IMR-90 (cell line): ENCODE measurements at regions not wholly inside any gene's neighbourhood (a gene's known extent, or its start where the extent isn't known, plus 50 kb on each side); places are given as distances from the start of the nearest gene placed in this dataset.

Experiments used
- ATAC-seq: fragments of 200-7000 bp; cut with Tn5 transposase; 2 replicates; pipeline ENCODE4 v1.9.1; 2020; ENCODE audit warnings: low read depth, mild to moderate bottlenecking, moderate library complexity
- BruUV-seq: library from RNA; stranded (reverse); fragments of 400-500 nt; replicated peaks from 2 replicates; lab custom pipeline; 2021; lab: Mats Ljungman, UMichigan
- CTCF ChIA-PET: fragments of 300-600 bp; formaldehyde crosslinking; extraction: SDS; loops from one replicate; lab custom pipeline; 2021; ENCODE audit warnings: antibody characterized with exemption; lab: Yijun Ruan, JAX
- POLR2A ChIA-PET: fragments of 300-600 bp; sonication (Branson Sonifier 250); formaldehyde crosslinking; loops from one replicate; lab custom pipeline; 2022; ENCODE audit warnings: antibody characterized with exemption; ENCODE audit not compliant: unreplicated experiment; lab: Charles Lee
- DNase-seq: peaks from one replicate; pipeline ENCODE4 v3.0.0; 2013
- H2AFZ ChIP-seq: replicated peaks from 2 replicates; pipeline ENCODE3; 2013; ENCODE audit warnings: low read length, mild to moderate bottlenecking; ENCODE audit not compliant: poor library complexity
- H2AK5ac ChIP-seq: 2 replicates; pipeline ENCODE4 v1.6.1; 2013; ENCODE audit warnings: low read depth, low read length, inconsistent platforms
- H2AK9ac ChIP-seq: replicated peaks from 2 replicates; pipeline ENCODE3; 2013; ENCODE audit warnings: mild to moderate bottlenecking, low read depth, low read length, moderate library complexity; ENCODE audit not compliant: poor library complexity
- H2BK120ac ChIP-seq: 2 replicates; pipeline ENCODE4 v1.6.1; 2013; ENCODE audit warnings: low read depth, low read length, inconsistent platforms
- H2BK15ac ChIP-seq: 3 replicates; pipeline ENCODE4 v1.6.1; 2013; ENCODE audit warnings: low read depth, low read length, inconsistent platforms
- H2BK20ac ChIP-seq: 2 replicates; pipeline ENCODE4 v1.6.1; 2013; ENCODE audit warnings: low read depth, mild to moderate bottlenecking, inconsistent platforms, low read length, moderate library complexity
- H2BK5ac ChIP-seq: 2 replicates; pipeline ENCODE4 v1.6.1; 2013; ENCODE audit warnings: mild to moderate bottlenecking, low read depth, low read length, inconsistent platforms; ENCODE audit not compliant: poor library complexity, severe bottlenecking
- H3K14ac ChIP-seq: replicated peaks from 2 replicates; pipeline ENCODE4 v1.6.1; 2013; ENCODE audit warnings: low read depth, low read length, inconsistent platforms
- H3K18ac ChIP-seq: 2 replicates; pipeline ENCODE4 v1.6.1; 2013; ENCODE audit warnings: low read depth, low read length, control low read depth
- H3K23ac ChIP-seq: 2 replicates; pipeline ENCODE4 v1.6.1; 2013; ENCODE audit warnings: low read depth, low read length, inconsistent platforms
- H3K27ac ChIP-seq: 2 replicates; pipeline ENCODE4 v1.5.1; 2013; ENCODE audit warnings: mild to moderate bottlenecking, control low read depth, low read length; ENCODE audit not compliant: insufficient read depth
- H3K27me3 ChIP-seq: 2 replicates; pipeline ENCODE4 v1.6.1; 2013; ENCODE audit warnings: low read length; ENCODE audit not compliant: control insufficient read depth, insufficient read depth
- H3K36me3 ChIP-seq: 2 replicates; pipeline ENCODE4 v1.6.1; 2013; ENCODE audit warnings: low read length, mixed read lengths; ENCODE audit not compliant: control insufficient read depth, insufficient read depth
- H3K4ac ChIP-seq: 2 replicates; pipeline ENCODE4 v1.6.1; 2013; ENCODE audit warnings: low read depth, low read length, inconsistent platforms
- H3K4me1 ChIP-seq: 2 replicates; pipeline ENCODE4 v1.6.1; 2013; ENCODE audit warnings: low read length, mixed read lengths; ENCODE audit not compliant: control insufficient read depth, insufficient read depth
- H3K4me2 ChIP-seq: 2 replicates; pipeline ENCODE4 v1.6.1; 2013; ENCODE audit warnings: low read depth, mild to moderate bottlenecking, control low read depth, low read length, moderate library complexity
- H3K4me3 ChIP-seq: 2 replicates; pipeline ENCODE4 v1.5.1; 2013; ENCODE audit warnings: low read depth, mild to moderate bottlenecking, control low read depth, low read length, moderate library complexity; ENCODE audit not compliant: insufficient read depth
- H3K56ac ChIP-seq: 2 replicates; pipeline ENCODE4 v1.6.1; 2013; ENCODE audit warnings: low read length, inconsistent platforms; ENCODE audit not compliant: insufficient read depth; ENCODE audit errors: extremely low read depth
- H3K79me1 ChIP-seq, 2 experiments: 2 replicates each; pipeline ENCODE4 v1.6.1; 2013; ENCODE audit warnings: low read length in 2 of 2, inconsistent platforms in 1 of 2, low read depth in 1 of 2
- H3K9ac ChIP-seq: 2 replicates; pipeline ENCODE4 v1.6.1; 2013; ENCODE audit warnings: low read depth, low read length, control low read depth
- H3K9me1 ChIP-seq: 2 replicates; pipeline ENCODE4 v1.6.1; 2013; ENCODE audit warnings: low read length, inconsistent platforms; ENCODE audit not compliant: insufficient read depth
- H3K9me3 ChIP-seq: 2 replicates; pipeline ENCODE4 v1.6.1; 2013; ENCODE audit warnings: low read length; ENCODE audit not compliant: control insufficient read depth, insufficient read depth
- H4K20me1 ChIP-seq: 2 replicates; pipeline ENCODE4 v1.6.1; 2013; ENCODE audit warnings: low read length, inconsistent platforms; ENCODE audit not compliant: insufficient read depth
- H4K5ac ChIP-seq: 2 replicates; pipeline ENCODE4 v1.6.1; 2013; ENCODE audit warnings: mild to moderate bottlenecking, low read depth, low read length, control low read depth
- H4K8ac ChIP-seq, 2 experiments: 2 replicates each; pipeline ENCODE4 v1.6.1; 2013; ENCODE audit warnings: low read depth in 2 of 2, low read length in 2 of 2, control low read depth in 1 of 2, inconsistent platforms in 1 of 2
- H4K91ac ChIP-seq: 2 replicates; pipeline ENCODE4 v1.6.1; 2013; ENCODE audit warnings: low read depth, low read length, inconsistent platforms; ENCODE audit not compliant: insufficient read depth
- CEBPB ChIP-seq: IDR thresholded peaks from 2 replicates; pipeline ENCODE4 v1.6.1; 2012; ENCODE audit warnings: low read depth, low read length, improper control_type of control experiment
- ELK1 ChIP-seq: fragments of 150-350 bp; IDR thresholded peaks from 2 replicates; pipeline ENCODE4 v1.6.1; 2016; ENCODE audit warnings: low read depth, mild to moderate bottlenecking, low read length, moderate library complexity, borderline replicate concordance
- FOS ChIP-seq: fragments of 150-350 bp; IDR thresholded peaks from 2 replicates; pipeline ENCODE4 v1.6.1; 2016; ENCODE audit warnings: low read depth, low read length
- MAFK ChIP-seq: IDR thresholded peaks from 2 replicates; pipeline ENCODE4 v1.6.1; 2012; ENCODE audit warnings: low read depth, low read length, improper control_type of control experiment
- MAZ ChIP-seq: IDR thresholded peaks from 2 replicates; pipeline ENCODE4 v1.6.1; 2012; ENCODE audit warnings: low read depth, mild to moderate bottlenecking, low read length, improper control_type of control experiment, moderate library complexity, borderline replicate concordance
- MXI1 ChIP-seq: IDR thresholded peaks from 2 replicates; pipeline ENCODE4 v1.6.1; 2012; ENCODE audit warnings: low read depth, mild to moderate bottlenecking, low read length, moderate library complexity, borderline replicate concordance
- NFE2L2 ChIP-seq: fragments of 150-350 bp; IDR thresholded peaks from 2 replicates; pipeline ENCODE4 v1.6.1; 2016; ENCODE audit warnings: low read depth, mild to moderate bottlenecking, low read length
- POLR2A ChIP-seq: IDR thresholded peaks from 2 replicates; pipeline ENCODE4 v1.6.1; 2012; ENCODE audit warnings: mild to moderate bottlenecking, low read depth, low read length
- RCOR1 ChIP-seq: IDR thresholded peaks from 2 replicates; pipeline ENCODE4 v1.6.1; 2012; ENCODE audit warnings: mild to moderate bottlenecking, low read length, improper control_type of control experiment; ENCODE audit not compliant: insufficient replicate concordance
- RFX5 ChIP-seq: IDR thresholded peaks from 2 replicates; pipeline ENCODE4 v1.8.0; 2012; ENCODE audit warnings: low read depth, mild to moderate bottlenecking, low read length, moderate library complexity
- SMC3 ChIP-seq: fragments of 150-350 bp; IDR thresholded peaks from 2 replicates; pipeline ENCODE4 v1.6.1; 2016; ENCODE audit warnings: low read depth, mild to moderate bottlenecking, antibody characterized with exemption, low read length, moderate library complexity
- USF2 ChIP-seq: fragments of 150-350 bp; IDR thresholded peaks from 2 replicates; pipeline ENCODE4 v1.6.1; 2017; ENCODE audit warnings: mild to moderate bottlenecking, antibody characterized with exemption, low read length, low read depth
- WGBS, 2 experiments: methylation state at CpG; one replicate each; pipeline versions ENCODE4 v1.1.5 to v1.1.7; 2013; ENCODE audit warnings: missing lambda C conversion rate in 2 of 2; ENCODE audit not compliant: insufficient read length in 1 of 2; ENCODE audit errors: extremely low coverage in 2 of 2; 5-methylcytosine and 5-hydroxymethylcytosine counted together
- dilution Hi-C: fragments of 300-500 bp; cut with HindIII; formaldehyde crosslinking; loops from one replicate; pipeline ENCODE4 v1.14.3; 2018; ENCODE audit warnings: low sequenced_read_pairs; ENCODE audit not compliant: unreplicated experiment
- in situ Hi-C: fragments of 300-500 bp; cut with MboI; formaldehyde crosslinking; loops from 3 replicates; pipeline ENCODE4 v1.14.3; 2019; ENCODE audit warnings: low sequenced_read_pairs, inconsistent platforms, mixed read lengths
- intact Hi-C: fragments of 100-400 bp; cut with micrococcal nuclease; formaldehyde crosslinking; loops from 2 replicates; pipeline ENCODE4 v1.10.0; 2022

- H3K9me1 ChIP-seq, result no peaks in the 10 kb centered on the region
- ChIA-PET POLR2A (no interaction called here), CTCF (interaction anchor here (0.7 kb wide), 1 partner anchor 31 kb away, joined by 3 read pairs; no protein-coding TSS in a partner anchor)
- in situ Hi-C loops (no loop called here), dilution Hi-C loops (no loop called here), intact Hi-C loops (no loop called here)
- no peak for TF ChIP-seq CEBPB
- TF ChIP-seq MXI1, result no peak
- no peak for TF ChIP-seq POLR2A
- TF ChIP-seq MAZ, result no peak
- no peak for TF ChIP-seq ELK1
- no peak for TF ChIP-seq MAFK
- no peak for TF ChIP-seq USF2
- no peak for TF ChIP-seq RCOR1
- no peak for TF ChIP-seq NFE2L2
- TF ChIP-seq SMC3, result no peak
- TF ChIP-seq FOS, result no peak
- no peak for TF ChIP-seq RFX5
- no CpG with 5 or more reads among the region's 3 CpGs for WGBS, 2 experiments
- H3K14ac ChIP-seq, result no peak overlapping the region
- no peak overlapping the region for H2BK5ac ChIP-seq
- H3K9ac ChIP-seq, result no peak overlapping the region
- no peak overlapping the region for H2BK15ac ChIP-seq
- DNase-seq (no peak), ATAC-seq (no peak)
- no peak overlapping the region for H4K8ac ChIP-seq
- H3K4me1 ChIP-seq, result no peaks in the 10 kb centered on the region
- H4K91ac ChIP-seq, result no peak overlapping the region
- H3K56ac ChIP-seq, result no peak overlapping the region
- no peaks in the 10 kb centered on the region for H3K36me3 ChIP-seq
- no peak overlapping the region for H3K4me3 ChIP-seq
- H4K5ac ChIP-seq, result no peak overlapping the region
- no peaks in the 10 kb centered on the region for H3K9me3 ChIP-seq
- no peak overlapping the region for H3K27ac ChIP-seq
- H2AFZ ChIP-seq, result no peak overlapping the region
- H3K27me3 ChIP-seq, result no peaks in the 10 kb centered on the region; the same call in 1 of the 2 replicates
- H3K79me1 ChIP-seq, result no peaks in the 10 kb centered on the region
- H2BK120ac ChIP-seq, result no peak overlapping the region
- H2AK5ac ChIP-seq, result no peak overlapping the region
- no peak overlapping the region for H3K4ac ChIP-seq
- no TSS peak for BruUV-seq
- H3K4me2 ChIP-seq, result no peak overlapping the region
- H4K20me1 ChIP-seq, result no peaks in the 10 kb centered on the region
- H3K23ac ChIP-seq, result no peak overlapping the region
- H2BK20ac ChIP-seq, result no peak overlapping the region
- no peak overlapping the region for H2AK9ac ChIP-seq
- H3K18ac ChIP-seq, result no peak overlapping the region
Observed at GRCh38 chr5:168214071-168214470, 77.4 kb upstream of the WWC1 start.
